ENCODE measurements at regions not wholly inside any gene's neighbourhood (a gene's known extent, or its start where the extent isn't known, plus 50 kb on each side); places are given as distances from the start of the nearest gene placed in this dataset.

GRCh38 chr6:141598487-141598886 lies 534.2 kb upstream of the GJE1 start:
- no peak for TF ChIP-seq CHD1 (IDR thresholded peaks at IDR 0.05; ENCODE audit: low read length)
- TF ChIP-seq ZNF146 (CRISPR knock-in tag; IDR thresholded peaks at IDR 0.05; ENCODE audit: unreplicated experiment), result no peak
- no peak for TF ChIP-seq POLR2A (conservative IDR thresholded peaks at IDR 0.05)

Measured in K562 (cell line).